PC-9 (cell line): ENCODE measurements at regions not wholly inside any gene's neighbourhood (a gene's known extent, or its start where the extent isn't known, plus 50 kb on each side); places are given as distances from the start of the nearest gene placed in this dataset.
"Not testable (repeated sequence)": the region's sequence is repeated elsewhere in the genome, so short reads cannot be mapped to it uniquely, and the experiment has no call there.

Experiments
- BruUV-seq: library from RNA; stranded (reverse); fragments of 400-500 nt; replicated peaks from 2 replicates; lab custom pipeline; 2021; lab: Mats Ljungman, UMichigan
- CTCF ChIA-PET: fragments of 300-600 bp; sonication (Branson Sonifier 250); formaldehyde crosslinking; loops from one replicate; lab custom pipeline; 2022; ENCODE audit warnings: antibody characterized with exemption; lab: Charles Lee
- POLR2A ChIA-PET: fragments of 300-600 bp; sonication (Branson Sonifier 250); formaldehyde crosslinking; loops from one replicate; lab custom pipeline; 2022; ENCODE audit warnings: antibody characterized with exemption; ENCODE audit not compliant: unreplicated experiment; lab: Charles Lee
- DNase-seq, 2 experiments: peaks; one replicate each; pipeline versions ENCODE4 v3.0.0 to v3.0.0-alpha.2; 2015 to 2022; ENCODE audit warnings: mixed read lengths in 1 of 2
- H2AFZ ChIP-seq: fragments of 200-600 bp; sonication (generic); 2 replicates; pipeline ENCODE4 v1.8.1; 2017; ENCODE audit warnings: antibody characterized with exemption
- H3F3A ChIP-seq: fragments of 200-600 bp; sonication (generic); 2 replicates; pipeline ENCODE4 v1.8.1; 2017; ENCODE audit warnings: antibody characterized with exemption, mild to moderate bottlenecking, low read depth; ENCODE audit not compliant: insufficient read depth
- H3K27ac ChIP-seq: fragments of 200-600 bp; sonication (generic); 2 replicates; pipeline ENCODE4 v1.6.1; 2016; ENCODE audit warnings: mixed run types
- H3K27me3 ChIP-seq: fragments of 200-600 bp; sonication (generic); 2 replicates; pipeline ENCODE4 v1.6.1; 2016; ENCODE audit warnings: low read depth, mixed run types; ENCODE audit not compliant: insufficient read depth
- H3K36me3 ChIP-seq: fragments of 200-600 bp; sonication (generic); 2 replicates; pipeline ENCODE4 v1.6.1; 2016; ENCODE audit warnings: low read depth, mixed run types
- H3K4me1 ChIP-seq: fragments of 200-600 bp; sonication (generic); replicated peaks from 2 replicates; pipeline ENCODE4 v1.6.1; 2016; ENCODE audit warnings: mixed run types; ENCODE audit not compliant: insufficient read depth
- H3K4me2 ChIP-seq: fragments of 200-600 bp; sonication (generic); 2 replicates; pipeline ENCODE4 v1.6.1; 2017; ENCODE audit warnings: mixed run types
- H3K4me3 ChIP-seq: fragments of 200-600 bp; sonication (generic); 2 replicates; pipeline ENCODE4 v1.6.1; 2016; ENCODE audit warnings: mixed run types
- H3K79me2 ChIP-seq: fragments of 200-600 bp; sonication (generic); 2 replicates; pipeline ENCODE4 v1.6.1; 2017; ENCODE audit warnings: low read depth, mixed run types
- H3K9me2 ChIP-seq: fragments of 200-600 bp; sonication (generic); 2 replicates; pipeline ENCODE4 v1.8.1; 2017; ENCODE audit warnings: mild to moderate bottlenecking; ENCODE audit not compliant: insufficient read depth
- H3K9me3 ChIP-seq: fragments of 200-600 bp; sonication (generic); 2 replicates; pipeline ENCODE4 v1.8.1; 2016; ENCODE audit warnings: low read depth; ENCODE audit not compliant: insufficient read depth
- H4K20me1 ChIP-seq: fragments of 200-600 bp; sonication (generic); 2 replicates; pipeline ENCODE4 v1.8.1; 2017; ENCODE audit not compliant: insufficient read depth
- intact Hi-C: fragments of 100-400 bp; cut with micrococcal nuclease; formaldehyde crosslinking; loops from one replicate; pipeline ENCODE4 v1.10.0; 2022; ENCODE audit not compliant: unreplicated experiment

DNA sequence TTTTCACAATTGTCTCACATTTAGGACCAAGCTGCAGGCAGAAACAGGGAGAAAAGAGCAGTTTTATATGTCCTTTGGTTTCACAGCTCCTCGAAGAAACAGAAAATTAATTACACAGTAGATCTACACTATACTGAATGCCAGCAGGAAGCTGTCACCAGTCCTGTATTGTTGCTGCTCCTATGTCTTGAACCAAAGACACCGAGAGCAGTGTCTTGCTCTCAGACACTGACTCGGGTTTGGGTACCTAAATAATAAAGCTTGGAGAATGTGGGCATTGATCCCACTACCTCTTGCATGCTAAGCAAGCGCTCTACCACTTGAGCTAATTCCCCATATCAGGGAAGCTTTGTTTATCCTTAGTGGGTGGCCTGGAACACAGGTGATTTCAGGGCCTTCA is 168.4 kb upstream of the ZNF322 start:
- H4K20me1 ChIP-seq, H3K36me3 ChIP-seq, BruUV-seq, H3K4me2 ChIP-seq, H2AFZ ChIP-seq, H3K4me1 ChIP-seq, H3K27ac ChIP-seq, H3K27me3 ChIP-seq, DNase-seq, CTCF ChIA-PET, H3K79me2 ChIP-seq, H3K9me2 ChIP-seq, H3F3A ChIP-seq, H3K9me3 ChIP-seq, H3K4me3 ChIP-seq, POLR2A ChIA-PET, intact Hi-C loops: not testable (repeated sequence)

DNA sequence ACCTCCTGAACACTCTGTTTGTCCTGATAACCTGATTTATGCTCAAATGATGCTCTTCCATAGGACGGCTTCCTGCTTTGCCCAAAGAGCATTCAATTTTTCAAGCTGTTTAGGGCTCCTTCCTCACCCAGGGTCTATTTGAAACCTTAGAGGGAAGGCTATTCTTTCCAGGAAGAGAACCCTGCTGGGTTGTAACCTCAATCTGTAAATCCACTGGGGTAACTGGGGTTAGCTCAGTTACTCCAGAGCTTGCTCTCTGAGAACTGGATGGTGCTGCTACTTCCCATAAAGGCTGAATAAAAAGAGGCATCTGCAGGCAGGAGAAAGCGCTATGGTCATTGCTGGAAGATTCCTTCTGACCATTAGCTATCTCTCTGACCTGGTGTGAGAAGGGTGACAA is 169.9 kb upstream of the ZNF322 start:
- DNase-seq, H3K4me2 ChIP-seq, H3K4me1 ChIP-seq, H3F3A ChIP-seq, H3K36me3 ChIP-seq, CTCF ChIA-PET, H3K27ac ChIP-seq, H3K4me3 ChIP-seq, H3K9me2 ChIP-seq, POLR2A ChIA-PET, BruUV-seq, H3K27me3 ChIP-seq, H4K20me1 ChIP-seq, H3K9me3 ChIP-seq, H2AFZ ChIP-seq, intact Hi-C loops, H3K79me2 ChIP-seq: not testable (repeated sequence)

DNA sequence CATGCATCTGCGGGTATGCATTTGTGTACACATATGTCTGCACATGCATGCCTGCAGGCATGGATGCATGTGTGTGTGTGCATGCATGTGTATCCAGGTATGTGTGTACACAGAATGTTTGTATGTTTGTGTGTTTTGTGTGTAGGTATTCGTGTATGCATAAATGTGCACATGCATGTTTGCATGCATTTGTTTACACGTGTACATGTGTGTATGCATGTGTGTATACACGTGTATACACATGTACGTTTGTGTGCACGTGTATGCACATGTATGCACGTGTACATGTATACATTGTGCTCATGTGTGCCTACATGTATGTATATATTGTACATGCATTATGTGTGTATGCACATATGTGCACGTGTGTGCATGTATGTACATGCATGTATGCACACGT is 171.4 kb upstream of the ZNF322 start:
- H3K36me3 ChIP-seq, BruUV-seq, H3K27me3 ChIP-seq, H3K4me2 ChIP-seq, DNase-seq, H2AFZ ChIP-seq, H4K20me1 ChIP-seq, H3F3A ChIP-seq, intact Hi-C loops, H3K27ac ChIP-seq, H3K4me1 ChIP-seq, H3K9me2 ChIP-seq, H3K9me3 ChIP-seq, POLR2A ChIA-PET, H3K79me2 ChIP-seq, H3K4me3 ChIP-seq, CTCF ChIA-PET: not testable (repeated sequence)

DNA sequence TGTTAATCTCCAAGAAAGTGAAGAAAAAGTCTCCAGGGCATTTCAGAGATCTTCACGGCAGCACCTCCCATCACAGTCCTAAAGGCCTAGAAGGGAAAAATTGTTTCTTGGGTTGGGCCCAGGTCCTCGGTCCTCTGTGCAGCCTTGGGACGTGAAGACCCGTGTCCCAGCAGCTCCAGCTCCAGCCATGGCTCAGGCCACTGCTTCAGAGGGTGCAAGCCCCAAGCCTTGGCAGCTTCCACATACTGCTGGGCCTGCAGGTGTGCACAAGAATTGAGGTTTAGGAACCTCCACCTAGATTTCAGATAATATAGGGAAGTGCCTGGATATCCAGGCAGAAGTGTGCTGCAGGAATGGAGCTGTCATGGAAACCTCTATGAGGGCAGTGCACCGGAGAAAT is 176.2 kb upstream of the ZNF322 start:
- H3K27ac ChIP-seq, H3K4me3 ChIP-seq, H4K20me1 ChIP-seq, H3K36me3 ChIP-seq, H3F3A ChIP-seq, H3K4me1 ChIP-seq, CTCF ChIA-PET, H3K27me3 ChIP-seq, H3K9me2 ChIP-seq, H2AFZ ChIP-seq, DNase-seq, POLR2A ChIA-PET, H3K4me2 ChIP-seq, H3K79me2 ChIP-seq, H3K9me3 ChIP-seq, intact Hi-C loops, BruUV-seq: not testable (repeated sequence)

DNA sequence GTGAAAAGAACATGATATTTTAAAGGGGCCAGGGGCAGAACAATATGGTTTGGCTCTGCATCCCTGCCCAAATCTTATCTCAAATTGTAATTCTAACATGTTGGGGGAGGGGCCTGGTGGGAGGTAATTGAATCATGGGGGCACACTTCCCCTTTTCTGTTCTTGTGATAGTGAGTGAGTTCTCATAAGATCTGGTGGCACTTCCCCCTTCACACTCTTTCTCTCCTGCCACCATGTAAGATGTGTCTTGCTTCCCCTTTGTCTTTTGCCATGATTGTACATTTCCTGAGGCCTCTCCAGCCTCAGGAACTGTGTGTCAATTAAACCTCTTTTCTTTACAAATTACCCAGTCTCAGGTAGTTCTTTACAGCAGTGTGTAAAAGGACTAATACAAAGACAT is 177.1 kb upstream of the ZNF322 start:
- CTCF ChIA-PET, result not testable (repeated sequence)

DNA sequence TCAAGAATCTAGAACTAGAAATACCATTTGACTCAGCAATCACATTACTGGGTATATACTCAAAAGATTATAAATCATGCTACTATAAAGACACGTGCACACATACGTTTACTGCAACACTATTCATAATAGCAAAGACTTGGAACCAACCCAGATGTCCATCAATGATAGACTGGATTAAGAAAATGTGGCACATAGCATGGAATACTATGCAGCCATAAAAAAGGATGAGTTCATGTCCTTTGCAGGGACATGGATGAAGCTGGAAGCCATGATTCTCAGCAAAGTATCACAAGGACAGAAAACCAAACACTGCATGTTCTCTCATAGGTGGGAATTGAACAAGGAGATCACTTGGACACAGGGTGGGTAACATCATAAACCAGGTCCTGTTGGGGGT is 185.3 kb upstream of the ZNF322 start:
- H3K4me3 ChIP-seq, POLR2A ChIA-PET, H3K9me3 ChIP-seq, H3K4me2 ChIP-seq, BruUV-seq, H3K27me3 ChIP-seq, DNase-seq, H4K20me1 ChIP-seq, H3K79me2 ChIP-seq, H3K36me3 ChIP-seq, CTCF ChIA-PET, H3K4me1 ChIP-seq, H3K27ac ChIP-seq, H2AFZ ChIP-seq, H3F3A ChIP-seq, intact Hi-C loops, H3K9me2 ChIP-seq: not testable (repeated sequence)

More for the DNA sequence above, 177.1 kb upstream of the ZNF322 start:
- H3K4me3 ChIP-seq, H3K36me3 ChIP-seq, H3K4me2 ChIP-seq, H3K27ac ChIP-seq, H3K27me3 ChIP-seq, H3K79me2 ChIP-seq, POLR2A ChIA-PET, H3K9me3 ChIP-seq, intact Hi-C loops, DNase-seq, H3K9me2 ChIP-seq, H3K4me1 ChIP-seq, H4K20me1 ChIP-seq, BruUV-seq, H3F3A ChIP-seq, H2AFZ ChIP-seq: not testable (repeated sequence)

DNA sequence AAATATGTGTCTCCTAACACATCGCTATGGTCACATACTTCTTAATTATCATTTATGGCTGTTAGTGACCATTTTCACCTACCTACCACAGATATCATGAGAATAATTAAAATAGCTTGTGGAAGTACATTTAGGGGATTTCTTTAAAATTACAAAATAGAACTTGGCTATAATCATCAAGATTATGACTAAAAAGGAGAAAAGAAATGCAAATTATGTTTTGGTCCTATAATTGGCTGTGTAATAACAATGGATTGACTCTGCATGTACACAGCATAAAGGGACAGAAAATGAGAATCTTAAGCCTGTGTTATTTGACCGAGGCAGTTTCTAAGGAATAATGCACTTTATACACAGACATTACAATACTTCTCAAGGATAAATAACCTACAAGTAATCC is 197.7 kb upstream of the ZNF322 start:
- H2AFZ ChIP-seq, H3K9me3 ChIP-seq, POLR2A ChIA-PET, H3K4me3 ChIP-seq, H3K36me3 ChIP-seq, CTCF ChIA-PET, H4K20me1 ChIP-seq, H3K4me1 ChIP-seq, H3K4me2 ChIP-seq, H3K27me3 ChIP-seq, H3K79me2 ChIP-seq, intact Hi-C loops, H3K9me2 ChIP-seq, DNase-seq, H3K27ac ChIP-seq, BruUV-seq, H3F3A ChIP-seq: not testable (repeated sequence)
